C4-2B (cell line): ENCODE measurements at regions not wholly inside any gene's neighbourhood (a gene's known extent, or its start where the extent isn't known, plus 50 kb on each side); places are given as distances from the start of the nearest gene placed in this dataset.

ENCODE experiments used
- CTCF ChIP-seq: fragments of 450-650 bp; conservative IDR thresholded peaks from 2 replicates; pipeline ENCODE4 v1.5.1; 2017; ENCODE audit warnings: mild to moderate bottlenecking
- ZFX ChIP-seq: fragments of 450-650 bp; IDR thresholded peaks from 2 replicates; pipeline ENCODE4 v1.6.1; 2017

DNA sequence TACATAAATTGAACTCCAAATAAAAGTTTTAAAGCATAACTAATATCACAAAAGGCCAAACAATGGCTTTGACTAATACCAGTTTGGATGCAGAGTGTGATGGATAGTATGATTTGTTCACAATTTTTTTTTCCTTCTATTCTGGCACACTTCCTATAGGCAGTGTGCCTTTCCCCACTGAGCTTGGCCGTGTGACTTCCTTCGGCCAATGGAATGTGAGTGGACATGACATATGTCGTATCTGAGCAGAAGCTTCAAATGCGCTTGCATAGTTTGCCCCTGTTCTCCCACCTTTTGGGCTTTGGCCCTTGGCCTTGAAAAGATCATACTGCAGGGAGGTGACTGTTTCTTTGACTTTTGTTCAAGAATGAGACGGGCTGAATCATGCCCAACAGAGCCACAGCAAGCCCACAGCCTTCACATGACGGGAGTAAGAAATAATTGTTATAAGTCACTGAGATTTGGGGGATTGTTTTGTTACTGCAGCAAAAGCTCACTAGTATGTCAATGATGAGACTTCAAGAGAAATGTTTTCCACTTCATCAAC lies 279.9 kb upstream of the NEBL start:
- no peak for TF ChIP-seq CTCF
- no peak for TF ChIP-seq ZFX
